ENCODE measurements at regions not wholly inside any gene's neighbourhood (a gene's known extent, or its start where the extent isn't known, plus 50 kb on each side); places are given as distances from the start of the nearest gene placed in this dataset.

DNA sequence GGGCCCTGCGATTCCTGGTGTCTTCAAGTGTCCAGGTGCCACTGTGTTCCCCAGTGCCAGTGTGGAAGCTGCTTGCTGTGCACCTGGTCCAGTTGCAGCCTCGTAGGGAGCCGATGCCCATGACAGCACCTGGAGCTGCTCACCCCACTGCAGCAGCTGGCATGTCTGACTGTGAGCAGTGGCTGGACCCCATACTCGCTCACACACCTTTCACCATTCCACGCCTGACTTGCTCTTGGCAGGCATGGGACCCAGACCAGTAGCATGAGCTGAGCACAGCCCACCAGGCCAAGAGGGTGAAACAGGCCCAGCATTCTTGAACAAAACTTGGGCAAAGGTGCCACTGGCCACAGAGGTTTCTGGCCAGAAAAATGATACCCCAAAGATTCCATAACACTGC, 124.5 kb upstream of the THY1 start:
- 95% methylated on average over 5 of the region's 5 CpGs for WGBS

DNA sequence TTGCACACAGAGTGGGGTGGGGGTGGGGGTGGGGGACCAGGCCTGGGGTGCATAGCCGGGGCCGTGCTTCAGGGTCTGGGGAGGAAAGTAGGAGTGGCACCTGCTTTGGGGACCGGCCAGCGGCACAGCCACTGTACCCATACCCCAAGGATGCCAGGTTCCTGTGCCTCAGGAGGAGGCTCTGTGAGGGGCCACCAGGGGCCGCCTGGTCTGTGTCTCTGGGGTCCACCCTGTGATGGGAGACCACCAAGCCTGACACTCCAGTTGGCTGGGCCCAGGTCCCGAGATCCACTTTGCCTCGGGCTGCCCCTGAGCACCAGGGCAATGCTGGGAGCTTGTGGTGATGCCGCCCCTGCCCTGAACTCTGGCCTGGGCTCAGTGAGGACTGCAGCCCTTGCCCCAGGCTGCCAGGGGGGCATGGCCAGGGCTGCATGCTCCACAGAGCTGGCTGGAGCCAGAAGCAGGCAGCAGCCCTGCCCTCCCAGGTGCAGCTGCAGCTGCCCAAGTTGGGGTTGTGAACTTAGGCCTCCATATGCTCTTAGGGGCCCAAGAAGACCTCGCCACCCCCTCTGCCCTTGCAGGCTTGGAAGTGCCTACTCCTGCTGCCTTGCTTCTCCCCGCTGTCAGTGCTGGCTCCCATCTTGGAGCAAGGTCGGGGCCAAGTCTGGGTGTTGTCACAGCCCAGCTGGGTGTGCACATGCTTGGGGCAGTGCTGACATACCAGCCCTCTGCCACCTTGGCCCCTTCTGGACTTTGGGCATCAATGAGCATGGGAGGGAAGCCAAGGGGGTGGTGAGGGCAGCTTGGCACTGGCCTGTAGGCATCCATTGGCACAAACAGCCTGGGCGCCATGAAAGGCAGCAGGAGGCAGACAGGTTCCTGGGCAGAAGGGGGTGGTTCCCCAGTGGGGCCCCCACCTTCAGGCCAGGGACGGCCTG, 123.3 kb upstream of the THY1 start:
- Histone ChIP-seq H3K27me3 (replicated peaks; ENCODE audit: insufficient read depth) (no peaks in the 10 kb centered on the region), H3K27ac (no peak overlapping the region), H3K36me3 (no peaks in the 10 kb centered on the region), H3K4me3 (no peak overlapping the region), H3K9me3 (no peaks in the 10 kb centered on the region), H3K4me1 (replicated peaks) (no peaks in the 10 kb centered on the region)
- intact Hi-C loops (cut with DNase I), result no loop called here
- WGBS, result 99% methylated on average over 5 of the region's 13 CpGs
- no peak for DNase-seq (ENCODE audit: low spot score)
- TF ChIP-seq, protein P1, sequence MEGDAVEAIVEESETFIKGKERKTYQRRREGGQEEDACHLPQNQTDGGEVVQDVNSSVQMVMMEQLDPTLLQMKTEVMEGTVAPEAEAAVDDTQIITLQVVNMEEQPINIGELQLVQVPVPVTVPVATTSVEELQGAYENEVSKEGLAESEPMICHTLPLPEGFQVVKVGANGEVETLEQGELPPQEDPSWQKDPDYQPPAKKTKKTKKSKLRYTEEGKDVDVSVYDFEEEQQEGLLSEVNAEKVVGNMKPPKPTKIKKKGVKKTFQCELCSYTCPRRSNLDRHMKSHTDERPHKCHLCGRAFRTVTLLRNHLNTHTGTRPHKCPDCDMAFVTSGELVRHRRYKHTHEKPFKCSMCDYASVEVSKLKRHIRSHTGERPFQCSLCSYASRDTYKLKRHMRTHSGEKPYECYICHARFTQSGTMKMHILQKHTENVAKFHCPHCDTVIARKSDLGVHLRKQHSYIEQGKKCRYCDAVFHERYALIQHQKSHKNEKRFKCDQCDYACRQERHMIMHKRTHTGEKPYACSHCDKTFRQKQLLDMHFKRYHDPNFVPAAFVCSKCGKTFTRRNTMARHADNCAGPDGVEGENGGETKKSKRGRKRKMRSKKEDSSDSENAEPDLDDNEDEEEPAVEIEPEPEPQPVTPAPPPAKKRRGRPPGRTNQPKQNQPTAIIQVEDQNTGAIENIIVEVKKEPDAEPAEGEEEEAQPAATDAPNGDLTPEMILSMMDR (IDR thresholded peaks at IDR 0.05), result no peak
- TF ChIP-seq POLR2AphosphoS5 (IDR thresholded peaks at IDR 0.05), result no peak
- TF ChIP-seq POLR2A (IDR thresholded peaks at IDR 0.05), result no peak

More for the DNA sequence above, 124.5 kb upstream of the THY1 start:
- intact Hi-C loops (cut with DNase I), result no loop called here
- Histone ChIP-seq H3K27me3 (replicated peaks; ENCODE audit: insufficient read depth) (no peaks in the 10 kb centered on the region), H3K9me3 (no peaks in the 10 kb centered on the region), H3K27ac (no peak overlapping the region), H3K36me3 (no peaks in the 10 kb centered on the region), H3K4me1 (replicated peaks) (no peaks in the 10 kb centered on the region), H3K4me3 (no peak overlapping the region)
- DNase-seq (ENCODE audit: low spot score), result no peak
- no peak for TF ChIP-seq POLR2AphosphoS5 (IDR thresholded peaks at IDR 0.05)
- TF ChIP-seq, protein P1 (IDR thresholded peaks at IDR 0.05), result no peak
- no peak for TF ChIP-seq POLR2A (IDR thresholded peaks at IDR 0.05)

DNA sequence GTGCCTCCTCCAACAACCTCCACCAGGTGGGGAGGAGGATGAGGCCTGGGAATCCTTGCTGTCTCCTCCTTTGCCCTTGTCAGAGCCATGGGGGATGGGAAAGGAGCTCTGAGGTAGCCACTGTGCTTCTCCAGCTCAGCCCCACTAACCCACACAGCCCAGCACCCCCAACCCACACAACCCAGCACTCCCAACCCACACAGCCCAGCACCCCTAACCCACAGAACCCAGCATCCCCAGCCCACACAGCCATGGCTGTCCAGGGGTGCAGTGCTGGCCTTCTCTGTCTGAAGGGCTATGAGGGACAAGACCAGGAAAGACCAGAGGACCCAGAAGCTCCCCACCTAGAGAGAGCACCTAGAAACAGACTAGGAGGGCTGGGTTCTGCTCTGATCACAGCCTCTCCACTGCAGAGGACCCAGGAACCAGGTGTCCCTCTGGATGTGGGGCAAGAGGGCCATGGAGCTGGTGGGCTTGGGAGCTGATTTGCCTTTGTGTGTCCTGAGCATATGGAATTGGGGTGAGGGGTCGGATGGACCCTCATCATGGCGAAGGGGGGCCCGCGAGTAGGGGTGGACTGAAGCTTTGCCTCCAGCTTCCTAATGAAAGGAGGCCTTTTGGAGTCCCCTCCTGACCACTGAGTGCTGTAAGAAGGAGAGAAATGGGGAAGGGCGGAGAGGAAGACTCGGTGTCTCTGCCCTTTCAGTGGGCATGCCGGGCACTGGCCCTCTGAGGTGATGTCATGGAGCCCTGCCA, 117.6 kb upstream of the THY1 start:
- no peaks in the 10 kb centered on the region for H3K4me1 ChIP-seq (replicated peaks)
- no peaks in the 10 kb centered on the region for H3K27me3 ChIP-seq (replicated peaks; ENCODE audit: insufficient read depth)
- 89% methylated on average over 7 of the region's 7 CpGs for WGBS
- no peaks in the 10 kb centered on the region for H3K36me3 ChIP-seq
- no peaks in the 10 kb centered on the region for H3K9me3 ChIP-seq
- no peak overlapping the region for H3K4me3 ChIP-seq
- H3K27ac ChIP-seq, result no peak overlapping the region
- DNase-seq (ENCODE audit: low spot score), result no peak
- intact Hi-C loops (cut with DNase I), result no loop called here
- TF ChIP-seq, protein P1 (IDR thresholded peaks at IDR 0.05), result no peak
- TF ChIP-seq POLR2A (IDR thresholded peaks at IDR 0.05), result no peak
- no peak for TF ChIP-seq POLR2AphosphoS5 (IDR thresholded peaks at IDR 0.05)

DNA sequence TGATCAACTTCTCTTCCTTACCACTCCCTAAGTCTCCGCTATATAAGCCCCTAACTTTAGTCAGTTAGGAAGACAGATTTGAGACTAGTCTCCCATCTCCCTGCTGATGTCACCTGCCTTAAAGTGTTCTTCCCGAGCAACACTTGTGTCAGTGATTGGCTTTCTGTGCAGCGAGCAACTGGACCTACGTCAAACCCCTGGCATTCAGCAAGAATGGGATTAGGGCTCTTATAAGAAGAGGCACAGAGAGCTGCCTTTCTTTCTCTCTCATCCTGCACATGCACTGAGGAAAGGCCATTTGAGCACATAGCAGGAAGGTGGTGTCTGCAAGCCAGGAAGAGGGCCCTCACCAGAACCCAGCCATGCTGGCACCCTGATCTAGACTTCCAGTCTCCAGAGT, 116.6 kb upstream of the THY1 start:
- Histone ChIP-seq H3K27ac (no peak overlapping the region), H3K4me3 (no peak overlapping the region), H3K9me3 (no peaks in the 10 kb centered on the region), H3K36me3 (no peaks in the 10 kb centered on the region), H3K27me3 (replicated peaks; ENCODE audit: insufficient read depth) (no peaks in the 10 kb centered on the region), H3K4me1 (replicated peaks) (no peaks in the 10 kb centered on the region)
- 88% methylated on average over 4 of the region's 4 CpGs for WGBS
- no peak for DNase-seq (ENCODE audit: low spot score)
- TF ChIP-seq, protein P1 (IDR thresholded peaks at IDR 0.05), result no peak
- no peak for TF ChIP-seq POLR2A (IDR thresholded peaks at IDR 0.05)
- no peak for TF ChIP-seq POLR2AphosphoS5 (IDR thresholded peaks at IDR 0.05)
- intact Hi-C loops (cut with DNase I), result no loop called here
